Trophoblast cell (in vitro differentiated cells and primary cell): ENCODE measurements at regions not wholly inside any gene's neighbourhood (a gene's known extent, or its start where the extent isn't known, plus 50 kb on each side); places are given as distances from the start of the nearest gene placed in this dataset.

ENCODE experiments used
- DNase-seq, 2 donors: peaks; one replicate each; pipeline ENCODE4 v3.0.0-alpha.2; 2016
- H2AFZ ChIP-seq: 2 replicates; pipeline ENCODE4 v1.6.1; 2013; ENCODE audit warnings: low read length, moderate library complexity, mild to moderate bottlenecking; ENCODE audit not compliant: insufficient read depth, poor library complexity
- H2AK5ac ChIP-seq: 2 replicates; pipeline ENCODE4 v1.6.1; 2013; ENCODE audit warnings: mild to moderate bottlenecking, low read length
- H2BK120ac ChIP-seq: 2 replicates; pipeline ENCODE4 v1.6.1; 2013; ENCODE audit warnings: low read length, mild to moderate bottlenecking, moderate library complexity; ENCODE audit not compliant: insufficient read depth, poor library complexity
- H2BK12ac ChIP-seq: 2 replicates; pipeline ENCODE4 v1.6.1; 2013; ENCODE audit warnings: mild to moderate bottlenecking, low read length, moderate library complexity
- H2BK5ac ChIP-seq: 2 replicates; pipeline ENCODE4 v1.6.1; 2013; ENCODE audit warnings: low read length, low read depth, moderate library complexity, mild to moderate bottlenecking; ENCODE audit not compliant: poor library complexity
- H3K14ac ChIP-seq: 2 replicates; pipeline ENCODE4 v1.6.1; 2013; ENCODE audit warnings: mild to moderate bottlenecking, low read length
- H3K18ac ChIP-seq: 2 replicates; pipeline ENCODE4 v1.6.1; 2013; ENCODE audit warnings: mild to moderate bottlenecking, low read length
- H3K23ac ChIP-seq: 2 replicates; pipeline ENCODE4 v1.6.1; 2013; ENCODE audit warnings: low read length
- H3K27ac ChIP-seq: 2 replicates; pipeline ENCODE4 v1.5.1; 2013; ENCODE audit warnings: low read depth, mild to moderate bottlenecking, inconsistent platforms, low read length, moderate library complexity
- H3K27me3 ChIP-seq: 2 replicates; pipeline ENCODE4 v1.6.1; 2013; ENCODE audit warnings: inconsistent platforms, mild to moderate bottlenecking, low read length, moderate library complexity; ENCODE audit not compliant: insufficient read depth
- H3K36me3 ChIP-seq, 2 experiments: 1 replicate in 1 of 2; 2 replicates in 1 of 2; pipeline ENCODE4 v1.6.1; 2013; ENCODE audit warnings: low read length in 2 of 2, mild to moderate bottlenecking in 2 of 2, moderate library complexity in 1 of 2; ENCODE audit not compliant: insufficient read depth in 2 of 2, control insufficient read depth in 1 of 2
- H3K4ac ChIP-seq: 2 replicates; pipeline ENCODE4 v1.6.1; 2013; ENCODE audit warnings: low read depth, mild to moderate bottlenecking, low read length, moderate library complexity
- H3K4me1 ChIP-seq, 2 experiments: 1 replicate in 1 of 2; 2 replicates in 1 of 2; pipeline ENCODE4 v1.6.1; 2013; ENCODE audit warnings: low read length in 2 of 2, mild to moderate bottlenecking in 2 of 2, moderate library complexity in 1 of 2; ENCODE audit not compliant: insufficient read depth in 2 of 2, control insufficient read depth in 1 of 2
- H3K4me2 ChIP-seq: 2 replicates; pipeline ENCODE4 v1.6.1; 2013; ENCODE audit warnings: inconsistent platforms, mild to moderate bottlenecking, low read length, moderate library complexity
- H3K4me3 ChIP-seq: 2 replicates; pipeline ENCODE4 v1.5.1; 2013; ENCODE audit warnings: mild to moderate bottlenecking, low read depth, low read length, inconsistent platforms
- H3K79me1 ChIP-seq: one replicate; pipeline ENCODE4 v1.6.1; 2013; ENCODE audit warnings: low read length
- H3K79me2 ChIP-seq: 2 replicates; pipeline ENCODE4 v1.6.1; 2013; ENCODE audit warnings: low read length, mild to moderate bottlenecking; ENCODE audit not compliant: control insufficient read depth, insufficient read depth, poor library complexity
- H3K9ac ChIP-seq: 2 replicates; pipeline ENCODE4 v1.6.1; 2013; ENCODE audit warnings: mild to moderate bottlenecking, low read length
- H3K9me3 ChIP-seq: 2 replicates; pipeline ENCODE4 v1.6.1; 2013; ENCODE audit warnings: low read depth, mild to moderate bottlenecking, control low read depth, inconsistent platforms, low read length; ENCODE audit not compliant: insufficient read depth
- H4K12ac ChIP-seq: 2 replicates; pipeline ENCODE4 v1.6.1; 2013; ENCODE audit warnings: low read depth, mild to moderate bottlenecking, low read length, moderate library complexity
- H4K8ac ChIP-seq: 2 replicates; pipeline ENCODE4 v1.6.1; 2013; ENCODE audit warnings: low read depth, mild to moderate bottlenecking, low read length, moderate library complexity
- H4K91ac ChIP-seq: one replicate; pipeline ENCODE4 v1.6.1; 2013; ENCODE audit warnings: low read depth, mild to moderate bottlenecking, low read length, moderate library complexity
- WGBS: extraction: QIAGEN DNeasy Blood & Tissue Kit; methylation state at CpG from one replicate; pipeline ENCODE4 v1.1.7; 2013; ENCODE audit warnings: missing lambda C conversion rate; ENCODE audit not compliant: insufficient read length, insufficient coverage; ENCODE audit errors: extremely low coverage; 5-methylcytosine and 5-hydroxymethylcytosine counted together

DNA sequence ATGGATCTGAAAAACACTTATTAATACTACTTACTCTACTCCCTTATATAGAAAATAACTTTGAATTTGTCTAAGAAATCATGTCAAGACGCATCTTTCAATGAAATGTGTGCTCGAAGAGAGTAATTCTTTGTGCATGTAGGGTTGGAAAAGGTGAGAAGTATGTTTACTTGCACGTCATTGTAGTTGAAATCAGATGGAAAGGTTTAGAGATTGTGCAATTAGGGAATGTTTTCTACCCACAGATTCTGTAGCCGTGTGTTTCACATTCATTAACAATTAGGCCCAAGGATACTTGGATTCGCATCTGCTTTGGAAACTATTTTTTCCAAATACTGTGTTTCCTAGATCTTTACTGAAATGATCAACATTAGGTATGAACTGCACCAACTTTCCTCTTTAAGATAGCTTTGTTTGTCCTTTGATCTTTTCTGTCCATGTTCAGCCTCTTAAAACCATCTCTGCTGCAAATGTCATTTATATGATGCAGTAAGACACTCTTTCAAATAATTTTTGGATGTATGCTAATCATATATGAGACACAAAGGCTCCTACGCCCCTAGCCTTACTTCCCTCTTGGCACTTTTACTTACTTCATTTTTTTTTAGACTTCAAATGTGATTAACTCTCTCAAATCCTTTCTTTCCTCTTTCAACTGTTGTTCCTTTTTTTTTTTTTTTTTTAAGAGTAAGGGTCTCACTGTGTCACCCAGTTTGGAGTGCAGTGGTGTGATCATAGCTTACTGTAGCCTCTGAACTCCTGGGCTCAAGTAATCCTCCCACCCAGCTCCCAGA, 58.0 kb upstream of the PSMA6 start:
- Histone ChIP-seq H3K4me3 (no peak overlapping the region), H3K14ac (no peak overlapping the region), H4K91ac (no peak overlapping the region), H4K8ac (no peak overlapping the region), H2AK5ac (no peak overlapping the region), H3K27me3 (no peaks in the 10 kb centered on the region), H4K12ac (no peak overlapping the region), H3K9ac (no peak overlapping the region), H2AFZ (no peak overlapping the region), H3K4me2 (no peak overlapping the region), H3K18ac (no peak overlapping the region), H2BK120ac (no peak overlapping the region), H3K9me3 (no peaks in the 10 kb centered on the region), H3K4ac (no peak overlapping the region), H3K4me1 (no peaks in the 10 kb centered on the region), H3K79me2 (no peaks in the 10 kb centered on the region), H3K23ac (no peak overlapping the region), H3K36me3 (no peaks in the 10 kb centered on the region), H3K79me1 (no peaks in the 10 kb centered on the region), H2BK12ac (no peak overlapping the region), H2BK5ac (no peak overlapping the region), H3K27ac (no peak overlapping the region)
- DNase-seq = peak; percentile 37 to 95
- no CpG with 5 or more reads among the region's 6 CpGs for WGBS

DNA sequence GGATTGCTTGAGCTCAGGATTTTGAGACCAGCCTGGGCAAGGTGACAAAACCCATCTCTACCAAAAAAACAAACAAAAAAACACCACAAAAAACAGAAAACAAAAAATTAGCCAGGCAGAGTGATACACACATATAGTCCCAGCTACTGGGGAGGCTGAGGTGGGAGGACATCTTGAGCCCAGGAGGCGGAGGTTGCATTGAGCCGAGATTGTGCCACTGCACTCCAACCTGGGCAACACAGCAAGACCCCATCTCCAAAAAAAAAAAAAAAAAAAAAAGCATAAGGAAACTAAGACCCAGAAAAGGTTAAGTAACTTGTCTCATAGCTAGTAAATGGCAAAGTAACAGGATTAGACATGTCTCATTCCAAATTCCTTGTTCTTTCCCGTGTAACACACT, 56.3 kb upstream of the PSMA6 start:
- no peak overlapping the region for H3K9ac ChIP-seq
- no peak overlapping the region for H2BK5ac ChIP-seq
- no peak overlapping the region for H3K4me3 ChIP-seq
- H3K18ac ChIP-seq = no peak overlapping the region
- H3K4me1 ChIP-seq = no peaks in the 10 kb centered on the region
- H2AFZ ChIP-seq = no peak overlapping the region
- H3K27ac ChIP-seq = no peak overlapping the region
- no peak overlapping the region for H2AK5ac ChIP-seq
- no peak overlapping the region for H4K91ac ChIP-seq
- no peak overlapping the region for H3K14ac ChIP-seq
- H3K36me3 ChIP-seq = no peaks in the 10 kb centered on the region
- no peak for DNase-seq
- WGBS = no CpG with 5 or more reads among the region's 3 CpGs
- no peaks in the 10 kb centered on the region for H3K27me3 ChIP-seq
- H3K79me2 ChIP-seq = no peaks in the 10 kb centered on the region
- no peak overlapping the region for H3K4ac ChIP-seq
- H2BK12ac ChIP-seq = no peak overlapping the region
- H2BK120ac ChIP-seq = no peak overlapping the region
- no peak overlapping the region for H4K8ac ChIP-seq
- H3K9me3 ChIP-seq = no peaks in the 10 kb centered on the region
- no peak overlapping the region for H3K4me2 ChIP-seq
- no peak overlapping the region for H3K23ac ChIP-seq
- H3K79me1 ChIP-seq = no peaks in the 10 kb centered on the region
- H4K12ac ChIP-seq = no peak overlapping the region

DNA sequence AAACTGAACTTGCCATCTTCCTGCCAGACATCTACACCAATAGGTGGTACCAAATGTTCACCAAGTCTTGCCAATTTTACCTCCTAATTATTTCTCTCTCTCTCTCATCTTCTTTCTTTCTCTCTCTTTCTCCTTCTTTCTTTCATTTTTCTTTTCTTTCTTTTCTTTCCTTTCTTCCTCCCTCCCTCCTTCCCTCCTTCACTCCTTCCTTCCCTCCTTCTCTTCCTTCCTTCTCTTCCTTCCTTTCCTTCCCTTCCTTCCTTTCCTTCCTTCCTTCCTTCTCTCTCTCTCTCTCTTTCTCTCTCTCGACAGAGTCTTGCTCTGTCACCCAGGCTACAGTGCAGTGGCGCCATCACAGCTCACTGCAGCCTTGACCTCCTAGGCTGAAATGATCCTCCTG, 55.4 kb upstream of the PSMA6 start:
- H3K79me1 ChIP-seq = no peaks in the 10 kb centered on the region
- no peak for DNase-seq
- WGBS = no CpG with 5 or more reads among the region's 2 CpGs
- no peak overlapping the region for H3K18ac ChIP-seq
- no peak overlapping the region for H3K27ac ChIP-seq
- no peak overlapping the region for H4K12ac ChIP-seq
- H3K4me1 ChIP-seq = no peaks in the 10 kb centered on the region
- H3K4ac ChIP-seq = no peak overlapping the region
- H3K36me3 ChIP-seq = no peaks in the 10 kb centered on the region
- no peak overlapping the region for H3K4me2 ChIP-seq
- no peak overlapping the region for H3K9ac ChIP-seq
- no peak overlapping the region for H2AFZ ChIP-seq
- no peaks in the 10 kb centered on the region for H3K9me3 ChIP-seq
- no peak overlapping the region for H3K4me3 ChIP-seq
- H4K8ac ChIP-seq = no peak overlapping the region
- H2BK5ac ChIP-seq = no peak overlapping the region
- H3K79me2 ChIP-seq = no peaks in the 10 kb centered on the region
- no peak overlapping the region for H3K14ac ChIP-seq
- no peak overlapping the region for H4K91ac ChIP-seq
- H2BK120ac ChIP-seq = no peak overlapping the region
- no peak overlapping the region for H2BK12ac ChIP-seq
- H3K27me3 ChIP-seq = no peaks in the 10 kb centered on the region
- H3K23ac ChIP-seq = no peak overlapping the region
- H2AK5ac ChIP-seq = no peak overlapping the region

DNA sequence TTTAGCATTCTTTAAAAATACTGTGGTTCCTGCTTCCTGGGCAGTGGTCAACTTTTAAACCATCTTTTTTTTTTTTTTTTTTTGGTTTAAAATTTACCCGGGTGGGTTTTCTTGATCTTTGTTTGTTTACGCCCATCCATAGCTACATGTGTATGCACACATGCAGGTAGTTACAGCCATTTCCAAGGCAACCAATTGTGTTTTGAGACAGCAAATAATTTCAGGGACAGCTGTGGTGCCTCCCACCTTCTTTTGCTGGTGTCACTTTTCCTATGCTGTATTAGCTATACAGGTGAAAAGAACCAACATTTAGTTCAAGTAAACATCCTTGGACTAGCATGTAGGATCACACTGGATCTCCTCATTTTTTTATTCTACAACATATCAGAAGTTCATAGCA, 52.0 kb upstream of the PSMA6 start:
- Histone ChIP-seq H3K36me3 (no peaks in the 10 kb centered on the region), H3K9me3 (no peaks in the 10 kb centered on the region), H2BK120ac (no peak overlapping the region), H4K91ac (no peak overlapping the region), H3K4me3 (no peak overlapping the region), H4K12ac (no peak overlapping the region), H3K79me2 (no peaks in the 10 kb centered on the region), H3K27me3 (no peaks in the 10 kb centered on the region), H3K4me1 (no peaks in the 10 kb centered on the region), H3K27ac (no peak overlapping the region), H3K23ac (no peak overlapping the region), H2BK12ac (no peak overlapping the region), H4K8ac (no peak overlapping the region), H3K4me2 (no peak overlapping the region), H3K4ac (no peak overlapping the region), H3K9ac (no peak overlapping the region), H2BK5ac (no peak overlapping the region), H3K14ac (no peak overlapping the region), H2AFZ (no peak overlapping the region), H3K18ac (no peak overlapping the region), H2AK5ac (no peak overlapping the region), H3K79me1 (no peaks in the 10 kb centered on the region)
- DNase-seq = peak; percentile 85 to 96
- WGBS = no CpG with 5 or more reads among the region's 2 CpGs
